Epithelial cell of esophagus (primary cell): ENCODE measurements at regions not wholly inside any gene's neighbourhood (a gene's known extent, or its start where the extent isn't known, plus 50 kb on each side); places are given as distances from the start of the nearest gene placed in this dataset.

Source experiments
- DNase-seq: peaks from one replicate; pipeline ENCODE4 v3.0.0; 2010; ENCODE audit warnings: low read depth
- H3K4me3 ChIP-seq: 2 replicates; pipeline ENCODE4 v1.5.1; 2011; ENCODE audit warnings: mild to moderate bottlenecking, low read length, control low read depth
- TF ChIP-seq, protein P1 (sequence below): IDR thresholded peaks from 2 replicates; pipeline ENCODE4 v1.5.1; 2011; ENCODE audit warnings: low read depth, mild to moderate bottlenecking, low read length, control low read depth, inconsistent platforms; ENCODE audit not compliant: insufficient read depth; ENCODE audit errors: missing control alignments

DNA sequence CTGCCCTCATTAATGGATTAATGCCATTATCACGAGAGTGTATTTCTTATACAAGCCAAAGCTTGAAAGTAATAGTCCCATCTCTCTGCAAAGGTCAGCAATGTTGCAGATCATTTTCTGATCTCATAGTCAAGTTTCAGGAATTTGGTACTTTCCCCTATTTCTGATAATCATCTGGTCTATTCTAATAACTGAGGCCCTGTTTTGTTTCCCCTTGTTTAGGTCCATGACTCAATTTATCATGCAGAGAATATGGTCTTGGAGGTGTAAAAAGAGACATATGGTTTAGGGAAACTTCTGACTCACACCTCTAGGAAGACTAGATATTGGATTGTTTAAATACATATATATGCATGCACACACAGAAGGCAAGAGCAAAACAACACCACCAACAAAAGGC lies 339.3 kb upstream of the NUDT12 start:
- no peak for DNase-seq
- H3K4me3 ChIP-seq: no peak overlapping the region
- TF ChIP-seq, protein P1, sequence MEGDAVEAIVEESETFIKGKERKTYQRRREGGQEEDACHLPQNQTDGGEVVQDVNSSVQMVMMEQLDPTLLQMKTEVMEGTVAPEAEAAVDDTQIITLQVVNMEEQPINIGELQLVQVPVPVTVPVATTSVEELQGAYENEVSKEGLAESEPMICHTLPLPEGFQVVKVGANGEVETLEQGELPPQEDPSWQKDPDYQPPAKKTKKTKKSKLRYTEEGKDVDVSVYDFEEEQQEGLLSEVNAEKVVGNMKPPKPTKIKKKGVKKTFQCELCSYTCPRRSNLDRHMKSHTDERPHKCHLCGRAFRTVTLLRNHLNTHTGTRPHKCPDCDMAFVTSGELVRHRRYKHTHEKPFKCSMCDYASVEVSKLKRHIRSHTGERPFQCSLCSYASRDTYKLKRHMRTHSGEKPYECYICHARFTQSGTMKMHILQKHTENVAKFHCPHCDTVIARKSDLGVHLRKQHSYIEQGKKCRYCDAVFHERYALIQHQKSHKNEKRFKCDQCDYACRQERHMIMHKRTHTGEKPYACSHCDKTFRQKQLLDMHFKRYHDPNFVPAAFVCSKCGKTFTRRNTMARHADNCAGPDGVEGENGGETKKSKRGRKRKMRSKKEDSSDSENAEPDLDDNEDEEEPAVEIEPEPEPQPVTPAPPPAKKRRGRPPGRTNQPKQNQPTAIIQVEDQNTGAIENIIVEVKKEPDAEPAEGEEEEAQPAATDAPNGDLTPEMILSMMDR: no peak

DNA sequence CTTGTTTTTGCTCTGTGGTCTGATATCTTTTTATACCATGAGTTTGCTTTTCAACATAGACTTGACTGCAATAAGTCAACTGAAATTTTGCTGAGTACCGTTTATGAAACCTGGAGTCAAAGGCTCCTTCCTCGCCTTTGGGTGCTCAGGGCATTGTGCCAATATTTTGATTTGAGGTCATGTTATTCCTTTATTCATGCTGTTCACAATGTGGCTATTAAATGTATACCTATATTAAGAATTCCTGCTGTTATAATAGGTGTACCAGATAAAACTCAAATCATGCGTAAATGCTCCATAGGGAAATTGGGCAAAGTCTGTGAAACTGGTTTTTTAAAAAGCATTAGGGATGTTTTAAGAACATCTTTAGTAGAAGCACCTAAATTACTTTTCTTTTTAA lies 334.0 kb upstream of the NUDT12 start:
- DNase-seq: no peak
- TF ChIP-seq, protein P1: no peak
- H3K4me3 ChIP-seq: no peak overlapping the region

DNA sequence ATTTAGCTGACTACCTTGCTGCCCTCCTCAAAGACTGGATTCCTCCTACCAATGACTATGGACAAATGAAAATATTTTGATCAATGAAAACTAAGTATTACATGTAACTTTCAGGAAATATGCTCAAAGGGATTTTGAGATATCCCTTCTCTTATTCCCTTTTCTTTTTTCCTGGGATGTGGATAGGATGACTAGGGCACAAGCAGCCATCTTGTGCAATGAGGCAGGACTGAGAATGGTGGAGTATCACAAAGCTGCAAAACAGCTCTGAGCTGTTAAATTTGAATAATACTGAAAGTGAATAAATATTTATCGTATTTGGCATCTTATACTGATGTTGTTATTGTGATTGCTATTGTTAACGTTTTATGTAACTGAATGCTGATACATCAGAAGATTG lies 333.1 kb upstream of the NUDT12 start:
- no peak for DNase-seq
- H3K4me3 ChIP-seq: no peak overlapping the region
- TF ChIP-seq, protein P1: no peak

DNA sequence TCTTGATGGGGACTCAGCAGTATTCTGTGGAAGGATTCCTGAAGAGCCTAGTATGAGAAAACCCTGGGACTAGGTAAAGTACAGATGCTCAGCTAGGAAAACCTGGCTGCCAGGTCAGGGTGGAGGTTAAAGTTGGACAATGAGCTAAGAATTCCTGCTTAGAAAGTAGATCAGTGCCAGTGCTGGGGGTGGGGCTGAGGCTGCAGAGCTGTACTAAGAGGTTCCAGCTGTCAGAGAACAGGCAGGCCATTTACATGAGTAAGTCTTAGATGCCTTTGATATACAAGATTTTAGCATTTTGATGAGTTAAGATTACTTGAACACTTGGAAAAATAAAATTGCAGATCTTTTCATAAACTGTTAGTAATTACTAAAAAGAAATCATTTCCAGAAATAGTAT lies 332.3 kb upstream of the NUDT12 start:
- no peak overlapping the region for H3K4me3 ChIP-seq
- TF ChIP-seq, protein P1: no peak
- no peak for DNase-seq

DNA sequence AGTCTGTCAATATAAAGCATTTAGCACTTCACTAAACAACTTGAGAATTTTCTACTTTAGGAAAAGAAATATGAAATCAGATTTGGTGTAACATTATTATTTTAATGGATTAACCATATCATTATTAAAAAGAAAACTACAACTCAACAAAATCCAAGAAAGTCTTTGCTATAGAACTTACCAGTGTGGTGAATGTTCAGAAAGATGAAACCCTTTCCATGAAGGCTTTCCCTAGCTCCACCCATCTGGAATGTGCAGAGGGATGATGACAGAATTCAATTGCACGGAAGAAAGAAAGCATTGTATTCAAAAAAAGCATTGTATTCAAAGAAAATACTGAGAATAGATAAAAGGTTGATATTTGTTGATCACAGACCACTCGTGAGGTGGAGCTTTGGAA lies 328.6 kb upstream of the NUDT12 start:
- H3K4me3 ChIP-seq: no peak overlapping the region
- TF ChIP-seq, protein P1: no peak
- no peak for DNase-seq

DNA sequence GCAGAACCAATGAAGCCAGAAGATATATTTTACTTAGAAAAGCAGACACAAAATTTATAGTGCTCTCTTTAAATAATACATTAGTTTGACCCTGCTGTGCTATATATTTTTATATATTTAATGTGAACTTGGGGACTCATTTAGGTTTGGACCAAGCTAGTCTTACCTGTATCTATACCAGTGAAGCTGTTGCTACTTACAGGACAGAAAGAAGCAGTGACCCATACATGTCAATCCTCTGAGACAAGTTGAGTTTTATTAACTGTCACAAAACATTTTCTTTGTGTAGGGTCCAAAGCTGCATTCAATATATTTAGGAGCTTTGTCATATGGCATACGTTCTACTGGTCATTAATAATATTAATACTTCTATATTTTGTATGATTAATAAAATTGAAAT lies 327.7 kb upstream of the NUDT12 start:
- H3K4me3 ChIP-seq: no peak overlapping the region
- TF ChIP-seq, protein P1: no peak
- DNase-seq: no peak

DNA sequence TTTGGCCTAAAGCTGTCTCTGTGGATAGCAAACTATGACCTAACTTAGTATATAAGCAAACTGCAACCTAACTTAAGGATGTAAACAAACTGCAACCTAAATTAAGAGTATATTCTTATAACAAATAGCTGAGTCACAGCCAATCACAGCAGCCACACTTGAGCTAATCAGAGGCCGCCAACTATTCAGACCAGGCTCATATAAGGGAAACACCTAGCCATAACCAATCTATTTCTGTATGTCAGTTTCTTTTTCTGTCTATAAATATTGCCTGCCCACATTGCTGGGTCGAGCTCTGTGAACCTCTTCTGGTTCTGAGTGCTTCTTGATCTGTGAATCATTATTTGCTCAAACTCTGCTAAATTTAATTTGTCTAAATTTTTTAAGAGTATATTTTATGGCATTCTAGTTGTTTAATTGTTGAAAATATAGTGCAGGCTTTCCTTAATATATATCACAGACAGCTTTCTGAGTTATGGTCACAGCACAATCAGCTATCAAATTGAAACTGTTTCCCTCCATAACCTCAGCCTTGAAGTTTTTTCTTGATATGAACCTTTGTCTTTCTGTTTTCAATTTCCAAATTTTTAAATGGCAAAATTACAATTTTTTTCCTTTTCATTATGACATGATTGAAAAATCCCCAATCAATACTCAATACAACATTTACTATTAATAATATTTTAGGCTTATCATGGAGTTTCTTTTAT lies 327.1 kb upstream of the NUDT12 start:
- no peak for DNase-seq
- TF ChIP-seq, protein P1: no peak
- H3K4me3 ChIP-seq: no peak overlapping the region
